NB4 (cell line): ENCODE measurements at regions not wholly inside any gene's neighbourhood (a gene's known extent, or its start where the extent isn't known, plus 50 kb on each side); places are given as distances from the start of the nearest gene placed in this dataset.

ENCODE experiments used
- CTCF ChIP-seq: IDR thresholded peaks from one replicate; pipeline ENCODE4 v1.5.1; 2012; ENCODE audit warnings: low read depth, low read length
- MAX ChIP-seq: IDR thresholded peaks from 2 replicates; pipeline ENCODE4 v1.6.1; 2011; ENCODE audit warnings: low read depth, low read length
- POLR2A ChIP-seq: IDR thresholded peaks from 2 replicates; pipeline ENCODE4 v1.6.1; 2011; ENCODE audit warnings: mild to moderate bottlenecking; ENCODE audit not compliant: insufficient read length; ENCODE audit errors: extremely low read depth

GRCh38 chr6:159359581-159360297 lies 190.5 kb downstream of the FNDC1 start:
- TF ChIP-seq CTCF (no peak), MAX (no peak), POLR2A (no peak)
